GM19035 (cell line): ENCODE measurements at regions not wholly inside any gene's neighbourhood (a gene's known extent, or its start where the extent isn't known, plus 50 kb on each side); places are given as distances from the start of the nearest gene placed in this dataset.
"Not testable (repeated sequence)": the region's sequence is repeated elsewhere in the genome, so short reads cannot be mapped to it uniquely, and the experiment has no call there.

Source experiments
- ATAC-seq: cut with Tn5 transposase; IDR thresholded peaks from one replicate; pipeline ENCODE4 v1.9.1; 2021; ENCODE audit not compliant: unreplicated experiment

DNA sequence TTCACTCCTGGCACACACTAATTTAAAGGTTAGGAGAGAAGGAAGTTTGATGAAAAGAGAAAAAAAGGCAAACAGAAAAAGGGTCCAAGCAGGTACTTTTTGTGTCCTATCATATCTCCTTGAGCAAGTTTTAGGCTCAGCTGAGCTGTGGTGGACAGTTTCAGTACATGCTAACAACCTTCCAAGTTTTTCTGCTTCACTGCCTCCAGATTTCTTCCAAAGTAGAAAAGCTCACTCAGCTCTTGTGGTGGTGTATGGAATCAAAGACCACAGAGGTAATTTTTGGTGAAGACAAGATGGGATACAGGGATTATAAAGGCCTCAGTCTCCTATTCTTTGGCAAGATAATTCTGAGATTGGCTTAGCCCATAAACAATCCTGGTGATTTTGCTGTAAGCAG is 921.8 kb downstream of the NR2F1-AS1 start:
- no peak for ATAC-seq

DNA sequence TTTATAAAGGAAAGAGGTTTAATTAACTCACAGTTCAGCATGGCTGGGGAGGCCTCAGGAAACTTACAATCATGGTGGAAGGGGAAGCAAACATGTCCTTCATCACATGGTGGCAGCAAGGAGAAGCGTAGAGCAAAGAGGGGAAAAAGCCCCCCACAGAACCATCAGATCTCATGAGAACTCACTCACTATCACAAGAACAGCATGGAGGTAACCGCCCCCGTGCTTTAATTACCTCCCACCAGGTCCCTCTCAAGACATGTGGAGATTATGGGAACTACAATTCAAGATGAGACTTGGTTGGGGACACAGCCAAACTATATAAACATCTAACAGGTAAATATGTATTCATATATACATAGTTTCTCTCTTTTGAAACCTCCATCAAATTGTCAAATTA is 926.4 kb downstream of the NR2F1-AS1 start:
- ATAC-seq: not testable (repeated sequence)

DNA sequence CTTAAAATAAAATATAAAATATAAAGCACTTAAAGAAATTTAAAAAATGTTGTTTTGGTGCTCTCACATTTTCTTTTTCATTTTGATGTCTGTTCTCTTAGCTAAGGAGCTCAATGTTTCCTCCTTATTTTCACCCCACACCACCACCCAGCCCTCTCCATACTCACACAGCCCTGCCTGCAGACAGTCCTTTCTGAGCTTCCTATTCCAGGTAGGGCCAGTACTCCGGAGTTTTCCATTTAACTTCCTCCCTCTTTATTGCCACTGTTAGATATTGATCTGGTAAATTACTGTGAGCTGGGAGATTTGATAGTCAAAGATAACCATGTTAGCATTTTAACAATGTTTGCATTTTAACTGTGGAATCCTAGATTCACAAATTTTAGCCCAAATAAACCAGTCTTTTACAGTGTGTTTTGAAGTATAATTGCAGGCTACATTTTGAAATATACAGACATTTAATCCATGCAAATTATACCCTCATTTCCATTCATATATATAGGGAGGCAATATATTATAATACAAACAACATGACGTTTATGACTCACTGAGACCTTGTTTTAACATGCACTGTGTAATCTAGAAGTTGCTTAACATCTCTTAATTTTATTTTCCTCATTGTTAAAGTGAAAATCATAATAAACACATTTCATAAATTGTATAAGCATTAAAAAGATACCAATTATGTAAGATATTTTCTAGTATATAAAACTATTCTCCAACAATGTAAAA is 927.1 kb downstream of the NR2F1-AS1 start:
- no peak for ATAC-seq

DNA sequence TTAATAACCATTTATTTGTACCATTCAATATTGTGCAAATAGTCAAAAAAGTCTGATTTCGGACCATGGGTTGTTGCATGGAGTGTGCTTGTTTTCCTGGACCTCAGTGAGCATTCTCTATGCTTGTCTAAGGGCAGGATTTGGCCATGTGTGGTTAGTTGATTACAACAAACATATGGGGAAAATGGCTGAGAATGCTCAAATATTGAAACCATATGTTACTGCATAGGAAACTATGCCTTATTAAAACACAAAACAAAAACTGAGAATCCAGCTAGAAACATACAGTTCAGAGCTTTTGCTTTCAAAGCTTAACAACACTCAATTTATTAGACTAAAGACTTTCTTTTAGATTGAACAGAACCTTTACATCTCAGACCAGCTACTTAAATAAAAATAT is 928.3 kb downstream of the NR2F1-AS1 start:
- no peak for ATAC-seq

- ATAC-seq: no peak
These were observed 936.6 kb downstream of the NR2F1-AS1 start for GRCh38 chr5:92644266-92644886.

- ATAC-seq: no peak
These were observed 939.7 kb downstream of the NR2F1-AS1 start for GRCh38 chr5:92641031-92641962.

GRCh38 chr5:92640340-92640739 is 940.7 kb downstream of the NR2F1-AS1 start:
- no peak for ATAC-seq

GRCh38 chr5:92637960-92638359 is 943.1 kb downstream of the NR2F1-AS1 start:
- ATAC-seq: no peak

DNA sequence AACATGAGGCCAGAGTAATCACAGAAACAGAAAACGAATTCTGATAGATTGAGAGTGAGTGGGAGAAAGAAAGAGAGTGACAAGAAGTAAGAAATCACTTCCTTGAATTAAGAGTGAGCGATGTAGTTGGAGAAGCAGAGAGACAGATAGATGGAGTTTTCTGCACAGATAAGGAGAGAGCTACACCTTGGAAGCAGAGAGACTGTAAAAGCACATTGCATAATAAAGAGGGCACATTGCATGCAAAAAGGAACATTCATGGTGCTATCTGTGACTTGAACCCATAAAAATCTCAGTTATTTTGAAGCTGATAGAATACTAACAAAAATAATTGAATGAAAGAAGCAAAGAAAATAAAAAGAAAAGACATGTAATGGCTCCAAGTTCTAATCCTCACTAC is 943.8 kb downstream of the NR2F1-AS1 start:
- ATAC-seq: no peak

DNA sequence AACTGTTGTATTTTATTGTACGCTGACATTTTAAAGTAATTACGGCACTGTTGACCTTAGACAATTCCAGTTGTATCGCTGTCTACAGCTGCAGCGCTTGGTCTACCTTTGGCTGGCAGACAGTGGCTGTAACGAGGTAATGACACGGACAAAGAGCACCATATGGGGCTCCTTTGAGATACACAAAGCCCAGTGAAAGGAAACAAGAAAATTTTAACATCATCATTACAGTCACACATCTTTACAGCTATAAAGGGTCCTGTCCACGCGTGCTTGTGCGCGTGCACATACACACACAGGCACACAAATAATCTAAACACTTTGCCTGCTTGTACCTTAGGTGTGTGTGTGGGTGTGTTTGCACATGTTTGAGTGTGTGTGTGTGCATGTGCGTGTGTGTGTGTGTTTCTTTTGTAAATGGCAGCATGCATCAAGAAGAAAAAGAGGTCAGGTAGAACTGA is 946.0 kb downstream of the NR2F1-AS1 start:
- no peak for ATAC-seq

DNA sequence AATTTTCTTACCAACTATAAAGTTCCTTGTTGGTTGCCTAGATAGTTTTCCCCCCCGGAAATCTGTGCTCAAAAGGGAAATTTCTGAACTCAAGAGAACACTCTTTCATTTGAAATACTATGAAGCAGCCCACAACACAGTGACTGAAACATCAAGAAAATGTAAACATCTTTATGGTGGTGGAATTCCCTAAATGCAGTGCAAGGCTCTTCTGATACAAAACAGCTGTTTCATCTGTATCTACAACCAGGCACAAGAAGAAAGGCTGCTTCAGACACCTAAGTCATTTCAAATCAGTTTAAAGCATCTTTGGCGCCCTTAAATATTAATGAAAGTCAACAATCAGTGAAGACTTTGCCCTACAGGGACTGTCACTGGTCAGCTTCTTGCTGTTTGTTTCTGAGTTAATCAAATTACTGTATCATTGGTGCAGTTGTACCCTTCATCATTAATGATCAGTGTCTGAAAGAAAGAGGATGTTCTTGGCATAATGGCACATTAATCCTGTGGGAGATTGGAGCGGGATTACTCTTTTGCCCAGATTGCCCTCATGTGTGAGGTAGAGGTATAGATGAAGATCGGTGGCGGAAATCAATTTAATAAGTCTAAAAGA is 947.0 kb downstream of the NR2F1-AS1 start:
- no peak for ATAC-seq

DNA sequence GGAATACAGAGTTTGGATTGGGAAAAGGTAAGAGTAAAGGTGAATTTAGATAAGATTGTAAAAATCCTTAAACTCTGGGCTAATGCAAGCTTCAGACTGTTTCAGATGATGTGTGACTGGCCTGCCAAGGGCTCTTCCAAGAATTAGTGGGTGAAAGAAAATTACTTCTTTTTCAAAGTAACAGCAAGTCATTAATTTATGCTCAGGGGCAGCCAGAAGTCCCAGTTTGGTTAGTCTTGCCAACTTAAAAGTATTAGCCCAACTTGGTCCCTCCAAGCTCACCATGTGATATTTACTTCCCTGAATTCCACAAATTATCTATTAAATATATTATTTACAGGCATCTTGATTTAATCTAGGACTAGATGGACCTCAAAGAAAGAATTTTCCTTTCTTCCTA is 947.8 kb downstream of the NR2F1-AS1 start:
- ATAC-seq: no peak

DNA sequence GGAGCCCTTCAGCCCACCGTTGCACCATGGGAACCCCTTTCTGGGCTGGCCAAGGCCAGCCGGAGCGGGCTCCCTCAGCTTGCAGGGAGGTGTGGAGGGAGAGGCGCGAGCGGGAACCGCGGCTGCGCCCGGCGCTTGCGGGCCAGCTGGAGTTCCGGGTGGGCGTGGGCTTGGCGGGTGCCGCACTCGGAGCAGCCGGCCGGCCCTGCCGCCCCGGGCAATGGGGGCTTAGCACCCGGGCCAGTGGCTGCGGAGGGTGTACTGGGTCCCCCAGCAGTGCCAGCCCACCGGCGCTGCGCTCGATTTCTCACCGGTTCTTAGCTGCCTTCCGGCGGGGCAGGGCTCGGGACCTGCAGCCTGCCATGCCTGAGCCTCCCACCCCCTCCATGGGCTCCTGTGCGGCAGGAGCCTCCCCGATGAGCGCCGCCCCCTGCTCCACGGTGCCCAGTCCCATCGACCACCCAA is 949.8 kb downstream of the NR2F1-AS1 start:
- ATAC-seq: not testable (repeated sequence)

GRCh38 chr5:92629574-92629973 is 951.4 kb downstream of the NR2F1-AS1 start:
- no peak for ATAC-seq

- ATAC-seq: no peak
These were observed 952.0 kb downstream of the NR2F1-AS1 start for GRCh38 chr5:92629000-92629399.

GRCh38 chr5:92627186-92627585 is 953.8 kb downstream of the NR2F1-AS1 start:
- ATAC-seq: no peak

GRCh38 chr5:92616085-92616484 is 964.9 kb downstream of the NR2F1-AS1 start:
- ATAC-seq: no peak

DNA sequence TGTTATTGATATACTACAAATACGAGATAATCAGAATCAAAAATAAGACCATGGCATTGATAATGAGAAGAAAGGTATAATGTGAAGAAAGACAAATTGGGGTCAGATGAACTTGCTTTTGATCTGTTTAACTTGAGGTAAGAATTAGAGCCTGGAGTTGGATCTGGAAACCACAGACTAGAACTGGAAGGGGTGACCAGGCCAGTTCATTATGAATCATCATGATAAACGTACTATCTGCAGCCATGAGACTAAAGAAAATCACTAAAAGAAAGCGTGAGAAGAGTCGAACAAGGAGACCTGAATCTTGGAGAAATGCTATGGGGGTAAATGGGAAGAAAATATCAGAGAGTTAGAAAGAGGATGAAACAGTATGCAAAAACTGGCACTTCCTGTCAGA is 967.5 kb downstream of the NR2F1-AS1 start:
- ATAC-seq: no peak

GRCh38 chr5:92610435-92610834 is 970.6 kb downstream of the NR2F1-AS1 start:
- not testable (repeated sequence) for ATAC-seq

DNA sequence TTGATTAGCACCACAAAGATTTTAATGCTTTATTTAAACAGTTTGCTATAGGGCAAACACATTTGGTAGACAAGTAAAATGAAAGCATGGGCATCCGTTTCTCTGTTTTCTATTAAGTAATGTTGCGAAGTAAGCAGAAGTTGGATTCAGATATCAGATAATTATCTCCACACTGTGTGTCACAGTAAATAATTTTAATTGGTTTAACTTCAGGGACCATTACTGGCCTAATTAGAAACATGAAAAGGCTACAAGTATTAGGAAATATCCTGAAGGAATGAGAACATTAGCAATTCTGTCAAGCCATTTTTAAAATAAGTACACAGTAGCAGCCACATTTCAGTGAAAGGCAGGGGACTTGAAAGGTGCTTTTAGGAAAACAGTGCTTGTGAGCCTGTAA is 975.4 kb downstream of the NR2F1-AS1 start:
- ATAC-seq: no peak

- no peak for ATAC-seq
These were observed 981.7 kb downstream of the NR2F1-AS1 start for GRCh38 chr5:92599217-92599810.
